ENCODE measurements at regions not wholly inside any gene's neighbourhood (a gene's known extent, or its start where the extent isn't known, plus 50 kb on each side); places are given as distances from the start of the nearest gene placed in this dataset.

DNA sequence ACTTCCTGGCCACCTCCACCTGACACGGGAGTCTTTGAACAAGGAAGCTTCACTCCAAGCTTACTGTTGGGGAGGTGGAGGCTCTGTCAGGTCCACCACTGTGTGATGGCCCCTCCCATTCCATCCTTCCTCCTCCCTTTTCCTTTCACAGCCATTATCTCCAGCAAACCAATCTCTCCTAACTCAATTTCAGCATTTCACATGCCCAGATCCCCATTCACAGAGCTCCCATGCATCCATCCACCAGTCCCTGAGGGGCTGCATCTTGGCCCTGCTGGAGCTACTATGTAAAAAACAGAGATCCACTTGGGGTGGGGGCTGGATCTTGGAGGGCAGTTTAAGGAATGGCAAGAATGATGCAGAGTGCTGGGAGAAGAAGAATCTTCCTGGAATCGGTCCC lies 129.0 kb upstream of the COPS8 start:
- no peak for TF ChIP-seq ESRRA (IDR thresholded peaks at IDR 0.05; ENCODE audit: borderline replicate concordance, low read depth)
- no peak for TF ChIP-seq ZNF583 (CRISPR knock-in tag; IDR thresholded peaks at IDR 0.05)
- TF ChIP-seq, protein P1, sequence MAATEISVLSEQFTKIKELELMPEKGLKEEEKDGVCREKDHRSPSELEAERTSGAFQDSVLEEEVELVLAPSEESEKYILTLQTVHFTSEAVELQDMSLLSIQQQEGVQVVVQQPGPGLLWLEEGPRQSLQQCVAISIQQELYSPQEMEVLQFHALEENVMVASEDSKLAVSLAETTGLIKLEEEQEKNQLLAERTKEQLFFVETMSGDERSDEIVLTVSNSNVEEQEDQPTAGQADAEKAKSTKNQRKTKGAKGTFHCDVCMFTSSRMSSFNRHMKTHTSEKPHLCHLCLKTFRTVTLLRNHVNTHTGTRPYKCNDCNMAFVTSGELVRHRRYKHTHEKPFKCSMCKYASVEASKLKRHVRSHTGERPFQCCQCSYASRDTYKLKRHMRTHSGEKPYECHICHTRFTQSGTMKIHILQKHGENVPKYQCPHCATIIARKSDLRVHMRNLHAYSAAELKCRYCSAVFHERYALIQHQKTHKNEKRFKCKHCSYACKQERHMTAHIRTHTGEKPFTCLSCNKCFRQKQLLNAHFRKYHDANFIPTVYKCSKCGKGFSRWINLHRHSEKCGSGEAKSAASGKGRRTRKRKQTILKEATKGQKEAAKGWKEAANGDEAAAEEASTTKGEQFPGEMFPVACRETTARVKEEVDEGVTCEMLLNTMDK (IDR thresholded peaks at IDR 0.05; ENCODE audit: borderline replicate concordance, insufficient read depth, low read depth, low read length, poor library complexity, severe bottlenecking), result no peak
- TF ChIP-seq ATF2 (CRISPR knock-in tag; IDR thresholded peaks at IDR 0.05), result no peak
- TF ChIP-seq, protein P2, sequence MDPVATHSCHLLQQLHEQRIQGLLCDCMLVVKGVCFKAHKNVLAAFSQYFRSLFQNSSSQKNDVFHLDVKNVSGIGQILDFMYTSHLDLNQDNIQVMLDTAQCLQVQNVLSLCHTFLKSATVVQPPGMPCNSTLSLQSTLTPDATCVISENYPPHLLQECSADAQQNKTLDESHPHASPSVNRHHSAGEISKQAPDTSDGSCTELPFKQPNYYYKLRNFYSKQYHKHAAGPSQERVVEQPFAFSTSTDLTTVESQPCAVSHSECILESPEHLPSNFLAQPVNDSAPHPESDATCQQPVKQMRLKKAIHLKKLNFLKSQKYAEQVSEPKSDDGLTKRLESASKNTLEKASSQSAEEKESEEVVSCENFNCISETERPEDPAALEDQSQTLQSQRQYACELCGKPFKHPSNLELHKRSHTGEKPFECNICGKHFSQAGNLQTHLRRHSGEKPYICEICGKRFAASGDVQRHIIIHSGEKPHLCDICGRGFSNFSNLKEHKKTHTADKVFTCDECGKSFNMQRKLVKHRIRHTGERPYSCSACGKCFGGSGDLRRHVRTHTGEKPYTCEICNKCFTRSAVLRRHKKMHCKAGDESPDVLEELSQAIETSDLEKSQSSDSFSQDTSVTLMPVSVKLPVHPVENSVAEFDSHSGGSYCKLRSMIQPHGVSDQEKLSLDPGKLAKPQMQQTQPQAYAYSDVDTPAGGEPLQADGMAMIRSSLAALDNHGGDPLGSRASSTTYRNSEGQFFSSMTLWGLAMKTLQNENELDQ (CRISPR knock-in tag; IDR thresholded peaks at IDR 0.05; ENCODE audit: borderline replicate concordance), result no peak
- TF ChIP-seq, protein P3, sequence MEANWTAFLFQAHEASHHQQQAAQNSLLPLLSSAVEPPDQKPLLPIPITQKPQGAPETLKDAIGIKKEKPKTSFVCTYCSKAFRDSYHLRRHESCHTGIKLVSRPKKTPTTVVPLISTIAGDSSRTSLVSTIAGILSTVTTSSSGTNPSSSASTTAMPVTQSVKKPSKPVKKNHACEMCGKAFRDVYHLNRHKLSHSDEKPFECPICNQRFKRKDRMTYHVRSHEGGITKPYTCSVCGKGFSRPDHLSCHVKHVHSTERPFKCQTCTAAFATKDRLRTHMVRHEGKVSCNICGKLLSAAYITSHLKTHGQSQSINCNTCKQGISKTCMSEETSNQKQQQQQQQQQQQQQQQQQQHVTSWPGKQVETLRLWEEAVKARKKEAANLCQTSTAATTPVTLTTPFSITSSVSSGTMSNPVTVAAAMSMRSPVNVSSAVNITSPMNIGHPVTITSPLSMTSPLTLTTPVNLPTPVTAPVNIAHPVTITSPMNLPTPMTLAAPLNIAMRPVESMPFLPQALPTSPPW (CRISPR knock-in tag; IDR thresholded peaks at IDR 0.05), result no peak
- TF ChIP-seq EZH2 (IDR thresholded peaks at IDR 0.05; ENCODE audit: borderline replicate concordance, low read depth, low read length), result no peak
- no peak for TF ChIP-seq ELK1 (CRISPR knock-in tag; IDR thresholded peaks at IDR 0.05)
- TF ChIP-seq, protein P4, sequence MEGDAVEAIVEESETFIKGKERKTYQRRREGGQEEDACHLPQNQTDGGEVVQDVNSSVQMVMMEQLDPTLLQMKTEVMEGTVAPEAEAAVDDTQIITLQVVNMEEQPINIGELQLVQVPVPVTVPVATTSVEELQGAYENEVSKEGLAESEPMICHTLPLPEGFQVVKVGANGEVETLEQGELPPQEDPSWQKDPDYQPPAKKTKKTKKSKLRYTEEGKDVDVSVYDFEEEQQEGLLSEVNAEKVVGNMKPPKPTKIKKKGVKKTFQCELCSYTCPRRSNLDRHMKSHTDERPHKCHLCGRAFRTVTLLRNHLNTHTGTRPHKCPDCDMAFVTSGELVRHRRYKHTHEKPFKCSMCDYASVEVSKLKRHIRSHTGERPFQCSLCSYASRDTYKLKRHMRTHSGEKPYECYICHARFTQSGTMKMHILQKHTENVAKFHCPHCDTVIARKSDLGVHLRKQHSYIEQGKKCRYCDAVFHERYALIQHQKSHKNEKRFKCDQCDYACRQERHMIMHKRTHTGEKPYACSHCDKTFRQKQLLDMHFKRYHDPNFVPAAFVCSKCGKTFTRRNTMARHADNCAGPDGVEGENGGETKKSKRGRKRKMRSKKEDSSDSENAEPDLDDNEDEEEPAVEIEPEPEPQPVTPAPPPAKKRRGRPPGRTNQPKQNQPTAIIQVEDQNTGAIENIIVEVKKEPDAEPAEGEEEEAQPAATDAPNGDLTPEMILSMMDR (IDR thresholded peaks at IDR 0.05 in 2 of 3, conservative IDR thresholded peaks at IDR 0.05 in 1 of 3; ENCODE audit: insufficient read depth in 2 of 3, low read depth in 1 of 3, low read length in 3 of 3), result no peak
- no peak for TF ChIP-seq JUND (IDR thresholded peaks at IDR 0.05; ENCODE audit: borderline replicate concordance, low read depth, low read length)
- no peak for TF ChIP-seq JUND (tag; IDR thresholded peaks at IDR 0.05; ENCODE audit: borderline replicate concordance, low read depth, low read length)

Data from K562 (cell line).